ENCODE measurements at regions not wholly inside any gene's neighbourhood (a gene's known extent, or its start where the extent isn't known, plus 50 kb on each side); places are given as distances from the start of the nearest gene placed in this dataset.
"Not testable (repeated sequence)": the region's sequence is repeated elsewhere in the genome, so short reads cannot be mapped to it uniquely, and the experiment has no call there.

GRCh38 chr14:53857625-53858344 lies 98.8 kb downstream of the BMP4 start:
- FAIRE-seq, result no peak

GRCh38 chr14:53855574-53855973 lies 101.1 kb downstream of the BMP4 start:
- FAIRE-seq, result no peak

GRCh38 chr14:53855127-53855526 lies 101.5 kb downstream of the BMP4 start:
- no peak for FAIRE-seq

- peak; percentile 84 for FAIRE-seq
These were observed 105.1 kb downstream of the BMP4 start for GRCh38 chr14:53851394-53852090.

GRCh38 chr14:53850714-53851296 lies 105.8 kb downstream of the BMP4 start:
- FAIRE-seq, result peak; percentile 91

- no peak for FAIRE-seq
These were observed 107.1 kb downstream of the BMP4 start for GRCh38 chr14:53849549-53849948.

- no peak for FAIRE-seq
These were observed 107.8 kb downstream of the BMP4 start for GRCh38 chr14:53848854-53849253.

- no peak for FAIRE-seq
These were observed 108.7 kb downstream of the BMP4 start for GRCh38 chr14:53847881-53848280.

- FAIRE-seq, result no peak
These were observed 109.6 kb downstream of the BMP4 start for GRCh38 chr14:53847057-53847456.

GRCh38 chr14:53845813-53846693 lies 110.6 kb downstream of the BMP4 start:
- no peak for FAIRE-seq

- FAIRE-seq, result no peak
These were observed 113.7 kb downstream of the BMP4 start for GRCh38 chr14:53842938-53843337.

- FAIRE-seq, result no peak
These were observed 115.2 kb downstream of the BMP4 start for GRCh38 chr14:53841109-53842099.

GRCh38 chr14:53840444-53840843 lies 116.2 kb downstream of the BMP4 start:
- FAIRE-seq, result no peak

- no peak for FAIRE-seq
These were observed 118.3 kb downstream of the BMP4 start for GRCh38 chr14:53838374-53838773.

- FAIRE-seq, result not testable (repeated sequence)
These were observed 119.0 kb downstream of the BMP4 start for GRCh38 chr14:53837656-53838055.

GRCh38 chr14:53836551-53836950 lies 120.1 kb downstream of the BMP4 start:
- FAIRE-seq, result no peak

GRCh38 chr14:53828820-53829219 lies 127.8 kb downstream of the BMP4 start:
- FAIRE-seq, result no peak

- FAIRE-seq, result no peak
These were observed 132.6 kb downstream of the BMP4 start for GRCh38 chr14:53824061-53824460.

- peak; percentile 81 for FAIRE-seq
These were observed 142.2 kb downstream of the BMP4 start for GRCh38 chr14:53814392-53814791.

- peak; percentile 71 for FAIRE-seq
These were observed 146.4 kb downstream of the BMP4 start for GRCh38 chr14:53810221-53810620.

- FAIRE-seq, result no peak
These were observed 148.6 kb downstream of the BMP4 start for GRCh38 chr14:53808042-53808441.

- FAIRE-seq, result peak; percentile 72
These were observed 149.1 kb downstream of the BMP4 start for GRCh38 chr14:53807542-53807941.
